ENCODE measurements at regions not wholly inside any gene's neighbourhood (a gene's known extent, or its start where the extent isn't known, plus 50 kb on each side); places are given as distances from the start of the nearest gene placed in this dataset.

DNA sequence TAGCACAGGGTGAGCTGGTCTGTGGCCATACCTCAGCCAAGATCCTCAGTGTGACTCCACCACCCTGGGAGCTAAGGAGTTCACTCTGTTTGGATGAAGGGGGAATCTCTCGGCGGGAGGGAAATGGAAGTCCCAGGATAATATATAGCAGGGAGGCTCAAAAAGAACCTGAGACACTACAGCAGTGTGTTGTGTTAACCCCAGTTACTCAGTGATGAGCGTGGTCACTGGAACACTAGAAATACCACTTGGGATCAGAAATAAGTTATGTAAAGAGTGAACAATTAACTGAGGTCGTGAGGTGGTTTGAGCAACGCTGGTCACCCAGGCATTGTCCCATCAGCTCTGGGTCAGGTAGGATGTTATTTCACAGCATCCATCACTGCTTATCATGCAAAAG lies 59.3 kb upstream of the ADAMTS16 start:
- TF ChIP-seq, protein P1, sequence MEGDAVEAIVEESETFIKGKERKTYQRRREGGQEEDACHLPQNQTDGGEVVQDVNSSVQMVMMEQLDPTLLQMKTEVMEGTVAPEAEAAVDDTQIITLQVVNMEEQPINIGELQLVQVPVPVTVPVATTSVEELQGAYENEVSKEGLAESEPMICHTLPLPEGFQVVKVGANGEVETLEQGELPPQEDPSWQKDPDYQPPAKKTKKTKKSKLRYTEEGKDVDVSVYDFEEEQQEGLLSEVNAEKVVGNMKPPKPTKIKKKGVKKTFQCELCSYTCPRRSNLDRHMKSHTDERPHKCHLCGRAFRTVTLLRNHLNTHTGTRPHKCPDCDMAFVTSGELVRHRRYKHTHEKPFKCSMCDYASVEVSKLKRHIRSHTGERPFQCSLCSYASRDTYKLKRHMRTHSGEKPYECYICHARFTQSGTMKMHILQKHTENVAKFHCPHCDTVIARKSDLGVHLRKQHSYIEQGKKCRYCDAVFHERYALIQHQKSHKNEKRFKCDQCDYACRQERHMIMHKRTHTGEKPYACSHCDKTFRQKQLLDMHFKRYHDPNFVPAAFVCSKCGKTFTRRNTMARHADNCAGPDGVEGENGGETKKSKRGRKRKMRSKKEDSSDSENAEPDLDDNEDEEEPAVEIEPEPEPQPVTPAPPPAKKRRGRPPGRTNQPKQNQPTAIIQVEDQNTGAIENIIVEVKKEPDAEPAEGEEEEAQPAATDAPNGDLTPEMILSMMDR (IDR thresholded peaks at IDR 0.05), result no peak
- H3K9me3 Mint-ChIP-seq, result 0 out of 2 replicates have a peak, but pooled peaks cover 3% of the 10 kb centered on the region
- H3K4me3 Mint-ChIP-seq, result no peak overlapping the region
- H3K4me1 Mint-ChIP-seq (ENCODE audit: low read depth), result no peaks in the 10 kb centered on the region
- no peak overlapping the region for H3K27ac Mint-ChIP-seq
- H3K36me3 Mint-ChIP-seq (ENCODE audit: low read depth), result no peaks in the 10 kb centered on the region
- no peak for DNase-seq
- peaks cover 19% of the 10 kb centered on the region for H3K27me3 Mint-ChIP-seq (ENCODE audit: insufficient read depth)

DNA sequence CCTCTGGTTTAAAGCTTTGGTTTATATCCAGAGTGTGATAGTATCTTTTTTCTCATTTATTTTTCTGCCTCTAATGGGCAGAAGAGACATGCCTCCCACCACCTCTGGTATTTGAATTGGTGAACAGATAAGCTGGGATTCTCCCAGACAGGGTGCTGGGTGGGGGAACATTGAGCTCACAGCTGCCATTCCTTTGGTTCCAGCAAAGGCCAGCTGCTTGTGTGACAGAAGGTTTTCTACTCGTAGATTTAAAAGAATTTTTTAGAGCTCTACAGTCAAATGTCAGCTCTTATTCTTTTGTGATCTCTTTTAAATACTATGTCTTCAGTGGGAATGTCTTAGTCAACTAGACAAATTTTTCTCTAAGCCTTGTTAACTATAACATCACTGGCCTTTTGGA lies 54.7 kb upstream of the ADAMTS16 start:
- H3K27me3 Mint-ChIP-seq (ENCODE audit: insufficient read depth), result peaks cover 4% of the 10 kb centered on the region
- H3K36me3 Mint-ChIP-seq (ENCODE audit: low read depth), result no peaks in the 10 kb centered on the region
- H3K27ac Mint-ChIP-seq, result no peak overlapping the region
- no peaks in the 10 kb centered on the region for H3K9me3 Mint-ChIP-seq
- no peaks in the 10 kb centered on the region for H3K4me1 Mint-ChIP-seq (ENCODE audit: low read depth)
- TF ChIP-seq, protein P1 (IDR thresholded peaks at IDR 0.05), result no peak
- no peak for DNase-seq
- H3K4me3 Mint-ChIP-seq, result no peak overlapping the region

DNA sequence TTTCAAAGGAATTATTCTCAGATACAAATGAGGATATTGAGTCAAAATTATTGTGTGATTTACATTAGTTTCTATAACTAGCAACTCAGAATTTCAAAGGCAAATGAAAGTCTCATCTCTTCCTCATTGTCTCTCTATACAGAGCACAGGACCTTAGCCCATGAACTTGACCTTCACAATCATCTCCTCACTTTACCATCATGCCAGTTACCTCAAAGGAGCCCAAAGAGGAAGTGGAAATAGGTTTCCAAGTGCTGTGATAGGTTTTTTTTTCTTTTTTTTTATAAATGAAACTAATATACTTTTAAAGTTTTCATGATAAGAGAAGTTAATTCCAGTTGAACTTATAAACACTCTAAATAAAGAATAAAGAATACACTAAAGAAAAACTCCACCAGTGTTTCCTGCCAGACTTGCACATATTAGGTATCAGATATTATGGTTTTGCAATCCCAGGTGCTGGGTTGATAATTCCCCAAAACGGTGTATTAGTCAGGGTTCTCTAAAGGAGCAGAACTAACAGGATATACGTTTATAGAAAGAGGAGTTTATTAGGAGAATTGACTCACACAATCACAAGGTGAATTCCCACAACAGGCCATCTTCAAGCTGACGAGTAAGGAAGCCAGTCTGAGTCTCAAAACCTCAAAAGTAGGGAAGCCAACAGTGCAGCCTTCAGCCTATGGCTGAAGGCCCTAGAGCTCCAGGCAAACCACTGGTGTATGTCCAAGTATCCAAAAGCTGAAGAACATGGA lies 50.1 kb upstream of the ADAMTS16 start:
- H3K4me1 Mint-ChIP-seq (ENCODE audit: low read depth), result no peaks in the 10 kb centered on the region
- no peaks in the 10 kb centered on the region for H3K36me3 Mint-ChIP-seq (ENCODE audit: low read depth)
- no peak overlapping the region for H3K4me3 Mint-ChIP-seq
- DNase-seq, result no peak
- TF ChIP-seq, protein P1 (IDR thresholded peaks at IDR 0.05), result no peak
- H3K27me3 Mint-ChIP-seq (ENCODE audit: insufficient read depth), result peaks cover 4% of the 10 kb centered on the region
- H3K27ac Mint-ChIP-seq, result no peak overlapping the region
- H3K9me3 Mint-ChIP-seq, result no peaks in the 10 kb centered on the region; the same call in 1 of the 2 replicates
